OCI-LY3 (cell line): ENCODE measurements at regions not wholly inside any gene's neighbourhood (a gene's known extent, or its start where the extent isn't known, plus 50 kb on each side); places are given as distances from the start of the nearest gene placed in this dataset.

Source experiments
- EZH2phosphoT487 ChIP-seq: fragments of 200-600 bp; shearing (Covaris generic); IDR thresholded peaks from 2 replicates; pipeline ENCODE4 v1.6.1; 2018; ENCODE audit warnings: antibody characterized with exemption, mixed run types, low read depth
- TF ChIP-seq, protein P1 (sequence below): fragments of 200-600, 300-600 bp; sonication (generic); IDR thresholded peaks from 2 replicates; pipeline ENCODE4 v1.5.1; 2014; ENCODE audit warnings: antibody characterized with exemption, low read length, low read depth

DNA sequence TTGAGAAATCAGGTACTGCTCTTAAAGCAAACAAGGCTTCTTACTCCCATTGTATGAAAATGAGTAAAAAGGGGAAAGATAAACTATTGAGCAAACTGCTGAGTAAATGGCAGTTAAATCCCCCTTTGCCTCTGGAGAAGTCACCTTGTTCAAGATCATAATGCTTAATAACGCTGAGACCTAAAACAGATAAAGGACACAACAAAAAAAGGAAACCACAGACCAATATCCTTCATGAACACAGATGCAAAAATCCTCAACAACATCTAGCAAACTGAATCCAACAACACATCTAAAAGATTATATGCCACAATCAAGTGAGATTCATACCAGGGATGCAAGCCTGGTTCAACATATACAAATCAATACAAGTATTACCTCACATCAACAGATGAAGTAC, 109.0 kb upstream of the MDM1 start:
- TF ChIP-seq, protein P1, sequence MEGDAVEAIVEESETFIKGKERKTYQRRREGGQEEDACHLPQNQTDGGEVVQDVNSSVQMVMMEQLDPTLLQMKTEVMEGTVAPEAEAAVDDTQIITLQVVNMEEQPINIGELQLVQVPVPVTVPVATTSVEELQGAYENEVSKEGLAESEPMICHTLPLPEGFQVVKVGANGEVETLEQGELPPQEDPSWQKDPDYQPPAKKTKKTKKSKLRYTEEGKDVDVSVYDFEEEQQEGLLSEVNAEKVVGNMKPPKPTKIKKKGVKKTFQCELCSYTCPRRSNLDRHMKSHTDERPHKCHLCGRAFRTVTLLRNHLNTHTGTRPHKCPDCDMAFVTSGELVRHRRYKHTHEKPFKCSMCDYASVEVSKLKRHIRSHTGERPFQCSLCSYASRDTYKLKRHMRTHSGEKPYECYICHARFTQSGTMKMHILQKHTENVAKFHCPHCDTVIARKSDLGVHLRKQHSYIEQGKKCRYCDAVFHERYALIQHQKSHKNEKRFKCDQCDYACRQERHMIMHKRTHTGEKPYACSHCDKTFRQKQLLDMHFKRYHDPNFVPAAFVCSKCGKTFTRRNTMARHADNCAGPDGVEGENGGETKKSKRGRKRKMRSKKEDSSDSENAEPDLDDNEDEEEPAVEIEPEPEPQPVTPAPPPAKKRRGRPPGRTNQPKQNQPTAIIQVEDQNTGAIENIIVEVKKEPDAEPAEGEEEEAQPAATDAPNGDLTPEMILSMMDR = no peak
- TF ChIP-seq EZH2phosphoT487 = no peak
